Panc1 (cell line): ENCODE measurements at regions not wholly inside any gene's neighbourhood (a gene's known extent, or its start where the extent isn't known, plus 50 kb on each side); places are given as distances from the start of the nearest gene placed in this dataset.

ENCODE experiments used
- POLR2AphosphoS5 ChIP-seq: IDR thresholded peaks from 2 replicates; pipeline ENCODE4 v1.6.1; 2012; ENCODE audit warnings: mild to moderate bottlenecking, low read depth, low read length, moderate library complexity
- SIN3A ChIP-seq: IDR thresholded peaks from 2 replicates; pipeline ENCODE4 v1.6.1; 2012; ENCODE audit warnings: low read depth, mild to moderate bottlenecking, low read length, moderate library complexity, borderline replicate concordance; ENCODE audit not compliant: insufficient read depth
- TF ChIP-seq, protein P1 (sequence below): fragments of 450-650 bp; IDR thresholded peaks from 2 replicates; pipeline ENCODE4 v1.5.1; 2017; ENCODE audit warnings: mild to moderate bottlenecking

DNA sequence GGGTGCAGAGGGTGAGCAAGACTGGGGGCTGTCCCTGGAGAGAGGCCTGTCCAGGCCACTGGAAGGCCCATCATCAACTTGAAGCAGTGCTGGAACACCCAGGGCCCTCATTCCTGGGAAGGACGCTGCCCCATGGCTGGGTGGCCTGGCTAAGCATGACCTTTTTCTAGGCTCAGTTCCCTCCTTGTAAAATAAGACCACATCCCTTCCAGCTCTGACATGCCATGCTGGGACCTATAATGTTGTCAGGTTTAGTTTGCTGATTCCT, 62.8 kb downstream of the SYNE3 start:
- no peak for TF ChIP-seq SIN3A
- TF ChIP-seq, protein P1, sequence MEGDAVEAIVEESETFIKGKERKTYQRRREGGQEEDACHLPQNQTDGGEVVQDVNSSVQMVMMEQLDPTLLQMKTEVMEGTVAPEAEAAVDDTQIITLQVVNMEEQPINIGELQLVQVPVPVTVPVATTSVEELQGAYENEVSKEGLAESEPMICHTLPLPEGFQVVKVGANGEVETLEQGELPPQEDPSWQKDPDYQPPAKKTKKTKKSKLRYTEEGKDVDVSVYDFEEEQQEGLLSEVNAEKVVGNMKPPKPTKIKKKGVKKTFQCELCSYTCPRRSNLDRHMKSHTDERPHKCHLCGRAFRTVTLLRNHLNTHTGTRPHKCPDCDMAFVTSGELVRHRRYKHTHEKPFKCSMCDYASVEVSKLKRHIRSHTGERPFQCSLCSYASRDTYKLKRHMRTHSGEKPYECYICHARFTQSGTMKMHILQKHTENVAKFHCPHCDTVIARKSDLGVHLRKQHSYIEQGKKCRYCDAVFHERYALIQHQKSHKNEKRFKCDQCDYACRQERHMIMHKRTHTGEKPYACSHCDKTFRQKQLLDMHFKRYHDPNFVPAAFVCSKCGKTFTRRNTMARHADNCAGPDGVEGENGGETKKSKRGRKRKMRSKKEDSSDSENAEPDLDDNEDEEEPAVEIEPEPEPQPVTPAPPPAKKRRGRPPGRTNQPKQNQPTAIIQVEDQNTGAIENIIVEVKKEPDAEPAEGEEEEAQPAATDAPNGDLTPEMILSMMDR, result no peak
- no peak for TF ChIP-seq POLR2AphosphoS5
